ENCODE measurements at regions not wholly inside any gene's neighbourhood (a gene's known extent, or its start where the extent isn't known, plus 50 kb on each side); places are given as distances from the start of the nearest gene placed in this dataset.

DNA sequence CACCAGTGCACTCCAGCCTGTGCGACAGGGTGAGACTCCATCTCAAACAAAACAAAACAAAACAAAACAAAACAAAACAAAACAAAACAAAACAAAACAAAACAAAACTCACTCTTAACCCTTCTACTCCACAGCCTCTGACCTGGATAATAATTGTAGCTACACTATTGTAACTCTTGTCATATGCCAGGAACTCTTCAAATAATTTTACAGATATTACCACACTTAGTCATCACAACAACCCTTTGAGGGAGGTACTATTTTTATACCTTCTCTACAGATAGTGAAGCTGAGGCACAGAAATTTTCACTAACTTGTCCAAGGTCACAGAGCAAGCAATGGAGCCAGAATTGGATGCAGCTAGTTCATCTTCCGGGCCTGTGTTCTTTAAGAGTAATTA is 547.8 kb downstream of the ADGRL2 start:
- Histone ChIP-seq H3K4me1 (no peaks in the 10 kb centered on the region), H3K36me3 (no peaks in the 10 kb centered on the region), H3K4me3 (no peak overlapping the region), H3K27me3 (no peaks in the 10 kb centered on the region), H3K27ac (no peak overlapping the region), H3K9me3 (no peaks in the 10 kb centered on the region)
- 74 to 89% methylated on average over 2 of the region's 2 CpGs for WGBS, 2 donors
- DNase-seq: no peak
- TF ChIP-seq, protein P1, sequence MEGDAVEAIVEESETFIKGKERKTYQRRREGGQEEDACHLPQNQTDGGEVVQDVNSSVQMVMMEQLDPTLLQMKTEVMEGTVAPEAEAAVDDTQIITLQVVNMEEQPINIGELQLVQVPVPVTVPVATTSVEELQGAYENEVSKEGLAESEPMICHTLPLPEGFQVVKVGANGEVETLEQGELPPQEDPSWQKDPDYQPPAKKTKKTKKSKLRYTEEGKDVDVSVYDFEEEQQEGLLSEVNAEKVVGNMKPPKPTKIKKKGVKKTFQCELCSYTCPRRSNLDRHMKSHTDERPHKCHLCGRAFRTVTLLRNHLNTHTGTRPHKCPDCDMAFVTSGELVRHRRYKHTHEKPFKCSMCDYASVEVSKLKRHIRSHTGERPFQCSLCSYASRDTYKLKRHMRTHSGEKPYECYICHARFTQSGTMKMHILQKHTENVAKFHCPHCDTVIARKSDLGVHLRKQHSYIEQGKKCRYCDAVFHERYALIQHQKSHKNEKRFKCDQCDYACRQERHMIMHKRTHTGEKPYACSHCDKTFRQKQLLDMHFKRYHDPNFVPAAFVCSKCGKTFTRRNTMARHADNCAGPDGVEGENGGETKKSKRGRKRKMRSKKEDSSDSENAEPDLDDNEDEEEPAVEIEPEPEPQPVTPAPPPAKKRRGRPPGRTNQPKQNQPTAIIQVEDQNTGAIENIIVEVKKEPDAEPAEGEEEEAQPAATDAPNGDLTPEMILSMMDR (IDR thresholded peaks at IDR 0.05): no peak
- TF ChIP-seq POLR2A (IDR thresholded peaks at IDR 0.05): no peak
- intact Hi-C loops (cut with DNase I): no loop called here

DNA sequence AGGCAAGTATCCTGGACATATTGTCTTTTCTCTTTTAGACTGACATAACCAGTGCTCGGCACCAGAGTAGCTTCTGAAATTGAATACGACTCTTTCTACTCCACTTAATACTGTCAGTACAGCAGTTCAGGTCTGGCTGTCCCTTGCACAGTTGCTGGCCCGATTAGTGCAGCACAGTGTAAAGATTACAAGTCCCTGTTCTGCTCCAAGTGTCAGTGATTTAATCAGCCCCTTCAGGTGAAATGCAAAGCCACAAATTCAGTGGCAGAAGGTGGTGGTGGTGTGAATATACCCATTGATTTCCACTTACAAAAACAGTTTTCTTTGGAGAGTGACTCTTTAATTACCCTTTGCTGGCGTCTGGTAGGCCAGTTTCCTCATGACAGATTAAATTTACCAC is 545.4 kb downstream of the ADGRL2 start:
- H3K36me3 ChIP-seq: no peaks in the 10 kb centered on the region
- no peak for DNase-seq
- no peak overlapping the region for H3K4me3 ChIP-seq
- H3K27me3 ChIP-seq: no peaks in the 10 kb centered on the region
- intact Hi-C loops (cut with DNase I): no loop called here
- H3K9me3 ChIP-seq: no peaks in the 10 kb centered on the region
- 75 to 82% methylated on average over 4 of the region's 4 CpGs for WGBS, 2 donors
- TF ChIP-seq, protein P1 (IDR thresholded peaks at IDR 0.05): no peak
- TF ChIP-seq POLR2A (IDR thresholded peaks at IDR 0.05): no peak
- no peaks in the 10 kb centered on the region for H3K4me1 ChIP-seq
- H3K27ac ChIP-seq: no peak overlapping the region

DNA sequence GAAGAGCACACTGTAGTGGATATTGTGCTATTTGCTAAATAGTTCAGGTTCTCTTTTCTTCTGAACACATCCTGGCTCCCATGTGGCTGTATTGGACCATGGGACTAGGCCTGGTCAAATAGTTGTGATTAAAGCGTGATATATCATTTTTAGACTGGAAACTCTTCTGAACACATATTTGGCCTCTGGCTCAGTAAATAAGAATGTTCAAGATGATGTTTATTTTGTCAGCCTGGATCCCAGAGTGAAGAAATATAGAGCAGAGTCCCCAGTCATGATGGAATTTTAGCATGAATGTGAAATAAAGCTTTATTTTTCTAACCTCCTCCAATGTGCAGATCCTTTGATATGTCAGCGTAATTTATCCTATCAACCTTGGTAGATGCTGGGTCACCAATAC is 542.6 kb downstream of the ADGRL2 start:
- Histone ChIP-seq H3K9me3 (no peaks in the 10 kb centered on the region), H3K36me3 (no peaks in the 10 kb centered on the region), H3K4me3 (no peak overlapping the region), H3K27me3 (no peaks in the 10 kb centered on the region), H3K27ac (no peak overlapping the region), H3K4me1 (no peaks in the 10 kb centered on the region)
- TF ChIP-seq, protein P1 (IDR thresholded peaks at IDR 0.05): no peak
- no peak for TF ChIP-seq POLR2A (IDR thresholded peaks at IDR 0.05)
- DNase-seq: no peak
- WGBS, 2 donors: 50 to 90% methylated on average over 2 of the region's 2 CpGs
- intact Hi-C loops (cut with DNase I): no loop called here

DNA sequence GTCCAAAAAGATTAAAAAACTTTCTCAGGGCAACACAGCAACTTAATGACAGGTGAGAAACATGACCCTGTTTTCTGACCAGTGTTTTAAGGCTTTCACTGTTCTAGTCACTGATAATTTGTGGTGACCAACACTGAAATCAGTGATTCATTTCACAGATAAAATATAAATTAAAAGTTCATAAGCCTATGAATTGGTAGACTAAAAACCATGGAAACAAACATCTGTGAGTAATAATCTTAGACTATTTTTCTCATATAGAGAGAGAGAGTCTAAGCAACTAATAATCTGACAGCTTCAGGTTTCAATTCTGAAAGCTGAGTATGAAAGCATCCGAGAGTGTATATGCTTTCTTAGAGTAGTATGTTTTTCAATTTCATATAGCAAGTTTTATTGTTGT is 536.9 kb downstream of the ADGRL2 start:
- 65 to 84% methylated on average over 1 of the region's 1 CpG for WGBS, 2 donors
- no peaks in the 10 kb centered on the region for H3K36me3 ChIP-seq
- intact Hi-C loops (cut with DNase I): no loop called here

DNA sequence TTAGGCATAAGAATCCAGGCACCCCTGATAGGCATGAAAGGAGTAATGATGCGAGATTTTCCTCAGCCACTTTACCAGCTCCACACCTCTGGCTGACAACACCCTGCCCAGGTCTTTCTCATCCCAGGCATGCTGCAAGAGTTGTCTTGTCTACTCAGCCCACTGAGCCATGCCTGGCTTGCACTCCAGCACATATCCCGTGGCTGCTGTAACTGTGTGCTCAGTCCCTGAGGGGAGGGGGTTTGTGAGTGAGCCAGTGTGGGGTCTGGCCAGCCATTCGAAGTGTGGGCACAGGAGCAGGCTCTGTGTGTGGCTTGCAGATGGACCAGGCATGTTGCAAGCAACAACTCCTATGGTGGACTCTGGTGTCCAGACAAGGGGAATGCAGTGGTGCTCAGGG is 529.6 kb downstream of the ADGRL2 start:
- no peak for DNase-seq
- Histone ChIP-seq H3K4me3 (no peak overlapping the region), H3K36me3 (no peaks in the 10 kb centered on the region), H3K27me3 (no peaks in the 10 kb centered on the region), H3K4me1 (no peaks in the 10 kb centered on the region), H3K9me3 (no peaks in the 10 kb centered on the region), H3K27ac (no peak overlapping the region)
- no peak for TF ChIP-seq POLR2A (IDR thresholded peaks at IDR 0.05)
- TF ChIP-seq, protein P1 (IDR thresholded peaks at IDR 0.05): no peak
- intact Hi-C loops (cut with DNase I): no loop called here
- 86% methylated on average over 1 of the region's 3 CpGs; no CpG with 5 or more reads in 1 of the 2 donors for WGBS, 2 donors

More for the DNA sequence above, 536.9 kb downstream of the ADGRL2 start:
- DNase-seq: no peak
- no peak overlapping the region for H3K27ac ChIP-seq
- no peak overlapping the region for H3K4me3 ChIP-seq
- no peaks in the 10 kb centered on the region for H3K27me3 ChIP-seq
- no peaks in the 10 kb centered on the region for H3K4me1 ChIP-seq
- no peak for TF ChIP-seq POLR2A (IDR thresholded peaks at IDR 0.05)
- TF ChIP-seq, protein P1 (IDR thresholded peaks at IDR 0.05): no peak
- no peaks in the 10 kb centered on the region for H3K9me3 ChIP-seq
